ENCODE measurements at regions not wholly inside any gene's neighbourhood (a gene's known extent, or its start where the extent isn't known, plus 50 kb on each side); places are given as distances from the start of the nearest gene placed in this dataset.

- TF ChIP-seq CTCF (conservative IDR thresholded peaks at IDR 0.05; ENCODE audit: low read length) (no peak), EZH2phosphoT487 (IDR thresholded peaks at IDR 0.05; ENCODE audit: borderline replicate concordance, low read depth, low read length) (no peak)
These were observed 1305.4 kb upstream of the SORCS1 start for GRCh38 chr10:108469940-108470339.

Measured in OCI-LY7 (cell line).